GM23248 (cell line): ENCODE measurements at regions not wholly inside any gene's neighbourhood (a gene's known extent, or its start where the extent isn't known, plus 50 kb on each side); places are given as distances from the start of the nearest gene placed in this dataset.

Experiments used
- DNase-seq: peaks from one replicate; pipeline ENCODE4 v3.0.0-alpha.2; 2015
- H2AFZ ChIP-seq: fragments of 200-600 bp; sonication (generic); 2 replicates; pipeline ENCODE4 v1.6.1; 2016; ENCODE audit warnings: antibody characterized with exemption
- H3F3A ChIP-seq: fragments of 200-600 bp; sonication (generic); 2 replicates; pipeline ENCODE4 v1.6.1; 2016; ENCODE audit warnings: mild to moderate bottlenecking, antibody characterized with exemption, mixed run types; ENCODE audit not compliant: insufficient read depth
- H3K27ac ChIP-seq: fragments of 200-600 bp; sonication (generic); 2 replicates; pipeline ENCODE4 v1.5.1; 2016; ENCODE audit warnings: mild to moderate bottlenecking
- H3K27me3 ChIP-seq: fragments of 200-600 bp; sonication (generic); replicated peaks from 2 replicates; pipeline ENCODE4 v1.6.1; 2016; ENCODE audit warnings: mild to moderate bottlenecking; ENCODE audit not compliant: insufficient read depth
- H3K36me3 ChIP-seq: fragments of 200-600 bp; sonication (generic); 2 replicates; pipeline ENCODE4 v1.6.1; 2016; ENCODE audit warnings: low read depth, mild to moderate bottlenecking
- H3K4me1 ChIP-seq: fragments of 200-600 bp; sonication (generic); 2 replicates; pipeline ENCODE4 v1.6.1; 2016; ENCODE audit warnings: mild to moderate bottlenecking; ENCODE audit not compliant: insufficient read depth
- H3K4me2 ChIP-seq: fragments of 200-600 bp; sonication (generic); one replicate; pipeline ENCODE4 v1.6.1; 2016; ENCODE audit warnings: mild to moderate bottlenecking; ENCODE audit not compliant: unreplicated experiment
- H3K4me3 ChIP-seq: fragments of 200-600 bp; sonication (generic); 2 replicates; pipeline ENCODE4 v1.5.1; 2016; ENCODE audit warnings: mild to moderate bottlenecking
- H3K79me2 ChIP-seq: fragments of 200-600 bp; sonication (generic); 2 replicates; pipeline ENCODE4 v1.6.1; 2016; ENCODE audit warnings: mild to moderate bottlenecking; ENCODE audit not compliant: insufficient read depth
- H3K9ac ChIP-seq: fragments of 200-600 bp; sonication (generic); 2 replicates; pipeline ENCODE4 v1.6.1; 2016; ENCODE audit warnings: mild to moderate bottlenecking
- H3K9me2 ChIP-seq: fragments of 200-600 bp; sonication (generic); 2 replicates; pipeline ENCODE4 v1.6.1; 2016; ENCODE audit warnings: mixed run types, mild to moderate bottlenecking, moderate library complexity; ENCODE audit not compliant: insufficient read depth
- H3K9me3 ChIP-seq: fragments of 200-600 bp; sonication (generic); one replicate; pipeline ENCODE4 v1.6.1; 2017; ENCODE audit warnings: low read depth
- H4K20me1 ChIP-seq: fragments of 200-600 bp; sonication (generic); 2 replicates; pipeline ENCODE4 v1.6.0; 2016; ENCODE audit not compliant: insufficient read depth
- EZH2 ChIP-seq: fragments of 200-600 bp; sonication (generic); IDR thresholded peaks from 2 replicates; pipeline ENCODE4 v1.6.1; 2018; ENCODE audit warnings: antibody characterized with exemption, mild to moderate bottlenecking; ENCODE audit not compliant: insufficient read depth, poor library complexity, severe bottlenecking
- EZH2phosphoT487 ChIP-seq: fragments of 200-600 bp; sonication (generic); IDR thresholded peaks from 2 replicates; pipeline ENCODE4 v1.6.1; 2018; ENCODE audit warnings: antibody characterized with exemption, moderate library complexity, mild to moderate bottlenecking, low read depth; ENCODE audit not compliant: insufficient read depth
- WGBS, 2 experiments: methylation state at CpG; one replicate each; pipeline ENCODE4 v1.1.6; 2015 to 2017; ENCODE audit warnings: low lambda C conversion rate in 2 of 2, low coverage in 1 of 2; ENCODE audit errors: missing lambda C conversion rate in 2 of 2; 5-methylcytosine and 5-hydroxymethylcytosine counted together
- in situ Hi-C: fragments of 300-500 bp; cut with MboI; formaldehyde crosslinking; loops from 2 replicates; pipeline ENCODE4 v1.15.0; 2020

- H2AFZ ChIP-seq, result no peak overlapping the region
- H3K4me3 ChIP-seq, result no peak overlapping the region
- H3K9me3 ChIP-seq, result no peaks in the 10 kb centered on the region
- in situ Hi-C loops, result no loop called here
- no peaks in the 10 kb centered on the region for H3K9me2 ChIP-seq
- H3K79me2 ChIP-seq, result no peaks in the 10 kb centered on the region
- no peak for TF ChIP-seq EZH2phosphoT487
- TF ChIP-seq EZH2, result no peak
- H4K20me1 ChIP-seq, result no peaks in the 10 kb centered on the region
- no peak overlapping the region for H3K27ac ChIP-seq
- WGBS, 2 experiments, result 63 to 67% methylated on average over 4 of the region's 4 CpGs
- H3F3A ChIP-seq, result no peaks in the 10 kb centered on the region
- DNase-seq, result no peak
- H3K27me3 ChIP-seq, result peaks cover 11% of the 10 kb centered on the region; the same call in 1 of the 2 replicates
- no peaks in the 10 kb centered on the region for H3K36me3 ChIP-seq
- no peaks in the 10 kb centered on the region for H3K4me1 ChIP-seq
- no peak overlapping the region for H3K9ac ChIP-seq
- H3K4me2 ChIP-seq, result no peak overlapping the region
Observed at GRCh38 chr5:107291866-107292265, 378.9 kb downstream of the EFNA5 start.

- Histone ChIP-seq H3K4me1 (no peaks in the 10 kb centered on the region), H3K4me2 (no peak overlapping the region), H3F3A (no peaks in the 10 kb centered on the region), H3K4me3 (no peak overlapping the region), H2AFZ (no peak overlapping the region), H3K27me3 (peaks cover 12% of the 10 kb centered on the region; the same call in 1 of the 2 replicates), H3K9ac (no peak overlapping the region), H3K36me3 (no peaks in the 10 kb centered on the region), H3K9me3 (no peaks in the 10 kb centered on the region), H4K20me1 (no peaks in the 10 kb centered on the region), H3K79me2 (no peaks in the 10 kb centered on the region), H3K27ac (no peak overlapping the region), H3K9me2 (no peaks in the 10 kb centered on the region)
- in situ Hi-C loops, result no loop called here
- no peak for TF ChIP-seq EZH2phosphoT487
- TF ChIP-seq EZH2, result no peak
- 44 to 47% methylated on average over 6 of the region's 6 CpGs for WGBS, 2 experiments
- DNase-seq, result no peak
Observed at GRCh38 chr5:107290780-107291398, 379.8 kb downstream of the EFNA5 start.

- Histone ChIP-seq H3K79me2 (no peaks in the 10 kb centered on the region), H3K9me3 (no peaks in the 10 kb centered on the region), H3K9ac (no peak overlapping the region), H3K4me3 (no peak overlapping the region), H3K27me3 (0 out of 2 replicates have a peak, but pooled peaks cover 9% of the 10 kb centered on the region), H3K9me2 (no peaks in the 10 kb centered on the region), H3F3A (no peaks in the 10 kb centered on the region), H2AFZ (no peak overlapping the region), H3K4me1 (no peaks in the 10 kb centered on the region), H3K27ac (no peak overlapping the region), H3K4me2 (no peak overlapping the region), H3K36me3 (no peaks in the 10 kb centered on the region), H4K20me1 (no peaks in the 10 kb centered on the region)
- DNase-seq, result no peak
- in situ Hi-C loops, result no loop called here
- 47% methylated on average over 4 of the region's 4 CpGs for WGBS, 2 experiments
- TF ChIP-seq EZH2 (no peak), EZH2phosphoT487 (no peak)
Observed at GRCh38 chr5:107289030-107289714, 381.6 kb downstream of the EFNA5 start.

GRCh38 chr5:107286447-107287098 lies 384.2 kb downstream of the EFNA5 start:
- H3K36me3 ChIP-seq, result no peaks in the 10 kb centered on the region
- no peaks in the 10 kb centered on the region for H3K79me2 ChIP-seq
- no peaks in the 10 kb centered on the region for H3K9me3 ChIP-seq
- no peak overlapping the region for H2AFZ ChIP-seq
- H3K4me1 ChIP-seq, result no peaks in the 10 kb centered on the region
- H3K27me3 ChIP-seq, result 0 out of 2 replicates have a peak, but pooled peaks cover 9% of the 10 kb centered on the region
- no peak overlapping the region for H3K27ac ChIP-seq
- H3K4me2 ChIP-seq, result no peak overlapping the region
- TF ChIP-seq EZH2phosphoT487, result no peak
- no peak for TF ChIP-seq EZH2
- in situ Hi-C loops, result no loop called here
- H3K9me2 ChIP-seq, result no peaks in the 10 kb centered on the region
- no peak for DNase-seq
- H3K4me3 ChIP-seq, result no peak overlapping the region
- H3K9ac ChIP-seq, result no peak overlapping the region
- WGBS, 2 experiments, result 32 to 38% methylated on average over 7 of the region's 7 CpGs
- H3F3A ChIP-seq, result no peaks in the 10 kb centered on the region
- H4K20me1 ChIP-seq, result no peaks in the 10 kb centered on the region
